ENCODE measurements at regions not wholly inside any gene's neighbourhood (a gene's known extent, or its start where the extent isn't known, plus 50 kb on each side); places are given as distances from the start of the nearest gene placed in this dataset.

GRCh38 chr6:135606392-135606791 is 108.9 kb upstream of the AHI1 start:
- Histone ChIP-seq H3K14ac (ENCODE audit: insufficient read length) (no peak overlapping the region), H3K36me3 (ENCODE audit: control insufficient read depth in 2 of 4, insufficient read depth in 4 of 4, low read length in 3 of 4) (no peaks in the 10 kb centered on the region), H2BK5ac (ENCODE audit: low read depth, low read length) (no peak overlapping the region), H2AK5ac (ENCODE audit: low read depth, low read length) (no peak overlapping the region), H3K56ac (replicated peaks; ENCODE audit: insufficient read length, low read depth, low read length) (no peak overlapping the region), H4K5ac (ENCODE audit: insufficient read length, low read depth, low read length) (no peak overlapping the region), H3K9ac (replicated peaks in 1 of 4; ENCODE audit: extremely low read depth in 1 of 4, low read depth in 3 of 4, low read length in 3 of 4) (no peak overlapping the region), H3K27ac (ENCODE audit: low read depth, low read length) (no peak overlapping the region), H3K18ac (ENCODE audit: extremely low read depth, low read length) (no peak overlapping the region), H3K23me2 (ENCODE audit: low read depth, low read length) (no peaks in the 10 kb centered on the region), H2AFZ (ENCODE audit: low read length) (peak overlapping the region; percentile 65; the same call in 1 of the 2 replicates), H2BK12ac (ENCODE audit: low read depth, low read length) (no peak overlapping the region), H2BK120ac (replicated peaks; ENCODE audit: low read depth, low read length) (no peak overlapping the region), H3K27me3 (replicated peaks in 1 of 4; ENCODE audit: control insufficient read depth in 3 of 4, extremely low read depth in 1 of 4, insufficient read depth in 3 of 4, low read length in 3 of 4) (no peaks in the 10 kb centered on the region), H3K9me3 (ENCODE audit: insufficient read depth in 2 of 2, low read depth in 1 of 2, low read length in 1 of 2) (0 out of 4 replicates have a peak, but pooled peaks cover 0 to 3% of the 10 kb centered on the region in 2 experiments), H2BK15ac (ENCODE audit: low read length) (no peak overlapping the region), H3K79me2 (ENCODE audit: control insufficient read depth in 1 of 2, insufficient read depth in 2 of 2, low read length in 2 of 2) (no peaks in the 10 kb centered on the region), H3K4me2 (ENCODE audit: insufficient read depth in 1 of 2, low read depth in 2 of 2, low read length in 2 of 2) (no peak overlapping the region), H3K23ac (ENCODE audit: insufficient read length) (no peak overlapping the region), H3K4me3 (ENCODE audit: extremely low read depth in 1 of 4, insufficient read depth in 2 of 4, low read depth in 3 of 4, low read length in 4 of 4) (no peak overlapping the region), H3K4ac (replicated peaks; ENCODE audit: insufficient read length, low read depth, low read length) (no peak overlapping the region), H4K8ac (ENCODE audit: extremely low read depth, insufficient read depth, low read length) (no peak overlapping the region), H3K79me1 (ENCODE audit: low read depth, low read length) (no peaks in the 10 kb centered on the region), H4K20me1 (replicated peaks in 1 of 2; ENCODE audit: control insufficient read depth in 1 of 2, insufficient read depth in 2 of 2, low read length in 2 of 2) (no peaks in the 10 kb centered on the region), H4K91ac (replicated peaks; ENCODE audit: insufficient read length, low read length) (no peak overlapping the region), H2BK20ac (ENCODE audit: low read length) (no peak overlapping the region), H3K4me1 (replicated peaks in 1 of 4; ENCODE audit: control insufficient read depth in 3 of 4, insufficient read depth in 4 of 4, low read length in 3 of 4) (no peaks in the 10 kb centered on the region)
- no peak for FAIRE-seq
- ChIA-PET POLR2A (ENCODE audit: partially characterized antibody) (no interaction called here), CTCF (ENCODE audit: partially characterized antibody) (no interaction called here)
- no peak for DNase-seq (ENCODE audit: low read depth in 1 of 2, low spot score in 2 of 2)
- no peak for TF ChIP-seq CBX5 (IDR thresholded peaks at IDR 0.05; ENCODE audit: low read depth, low read length)
- TF ChIP-seq USF2 (IDR thresholded peaks at IDR 0.05; ENCODE audit: low read length): no peak
- no peak for TF ChIP-seq KDM1A (IDR thresholded peaks at IDR 0.05; ENCODE audit: borderline replicate concordance, low read length)
- no peak for TF ChIP-seq EP300 (IDR thresholded peaks at IDR 0.05; ENCODE audit: borderline replicate concordance in 1 of 2, low read depth in 2 of 2, low read length in 2 of 2)
- TF ChIP-seq CEBPB (IDR thresholded peaks at IDR 0.05; ENCODE audit: low read depth, low read length): no peak
- no peak for TF ChIP-seq HDAC2 (IDR thresholded peaks at IDR 0.05; ENCODE audit: borderline replicate concordance in 1 of 2, low read depth in 2 of 2, low read length in 2 of 2)
- TF ChIP-seq KDM4A (IDR thresholded peaks at IDR 0.05; ENCODE audit: low read depth, low read length, severe bottlenecking): no peak
- no peak for TF ChIP-seq YY1 (IDR thresholded peaks at IDR 0.05; ENCODE audit: low read depth, low read length)
- no peak for TF ChIP-seq RFX5 (IDR thresholded peaks at IDR 0.05; ENCODE audit: borderline replicate concordance, low read depth, low read length)
- 80% methylated on average over 2 of the region's 2 CpGs; no CpG with 5 or more reads in 1 of the 2 experiments for WGBS, 2 experiments (ENCODE audit: extremely low coverage in 1 of 2, insufficient coverage in 1 of 2, insufficient read length in 1 of 2, insufficient replicate concordance in 2 of 2, low coverage in 1 of 2, low lambda C conversion rate in 2 of 2, missing lambda C conversion rate in 1 of 2)
